HepG2 (cell line): ENCODE measurements at regions not wholly inside any gene's neighbourhood (a gene's known extent, or its start where the extent isn't known, plus 50 kb on each side); places are given as distances from the start of the nearest gene placed in this dataset.

Source experiments
- ATAC-seq: fragments of 200-7000 bp; cut with Tn5 transposase; 3 replicates; pipeline ENCODE4 v1.9.1; 2020; ENCODE audit warnings: mild to moderate bottlenecking, moderate library complexity
- BruUV-seq: library from RNA; stranded (reverse); fragments of 400-500 nt; replicated peaks from 2 replicates; lab custom pipeline; 2021; lab: Mats Ljungman, UMichigan
- CTCF ChIA-PET: fragments of 300-600 bp; formaldehyde crosslinking; extraction: SDS; loops from one replicate; lab custom pipeline; 2021; ENCODE audit warnings: low total read pairs, inconsistent platforms, low intra/inter-chr PET ratio; lab: Yijun Ruan, JAX
- POLR2A ChIA-PET: fragments of 350-600 bp; sonication (Branson Sonifier 250); formaldehyde crosslinking; loops from one replicate; lab custom pipeline; 2020; ENCODE audit warnings: antibody characterized with exemption, inconsistent platforms; lab: Yijun Ruan, JAX
- DNase-seq: peaks from one replicate; pipeline ENCODE4 v3.0.0-alpha.2; 2015; ENCODE audit warnings: low spot score
- FAIRE-seq: peaks from 3 replicates; lab custom pipeline; 2011; peaks lifted over from hg19 to GRCh38; lab: Jason Lieb, UNC
- H2AFZ ChIP-seq: one replicate; pipeline ENCODE4 v1.6.1; 2011; ENCODE audit warnings: low read length, inconsistent platforms
- H3K27ac ChIP-seq: fragments of 300-600 bp; 3 replicates; pipeline ENCODE4 v1.8.0; 2011; ENCODE audit warnings: mixed run types, mild to moderate bottlenecking, mixed read lengths, low read length, inconsistent platforms; ENCODE audit not compliant: insufficient read depth; ENCODE audit errors: extremely low read length
- H3K27me3 ChIP-seq, 2 experiments: fragments of 200-600 bp in 1 of 2; 2 replicates in 1 of 2; 3 replicates in 1 of 2; pipeline versions ENCODE4 v1.6.0 to v1.8.0; 2011; ENCODE audit warnings: low read length in 2 of 2, mild to moderate bottlenecking in 2 of 2, moderate library complexity in 2 of 2, inconsistent platforms in 1 of 2; ENCODE audit not compliant: insufficient read depth in 2 of 2, control insufficient read depth in 1 of 2
- H3K36me3 ChIP-seq, 2 experiments: fragments of 200-600 bp in 1 of 2; replicated peaks in 1 of 2; 2 replicates in 1 of 2; 3 replicates in 1 of 2; pipeline versions ENCODE4 v1.5.1 to v1.8.0; 2011; ENCODE audit warnings: low read length in 2 of 2, inconsistent platforms in 1 of 2; ENCODE audit not compliant: insufficient read depth in 2 of 2, control insufficient read depth in 1 of 2
- H3K4me1 ChIP-seq: 2 replicates; pipeline ENCODE4 v1.5.1; 2012; ENCODE audit warnings: low read length, inconsistent platforms; ENCODE audit not compliant: insufficient read depth
- H3K4me2 ChIP-seq: 2 replicates; pipeline ENCODE4 v1.6.0; 2011; ENCODE audit warnings: low read depth, low read length, inconsistent platforms
- H3K4me3 ChIP-seq, 3 experiments: fragments of 200-600 bp in 1 of 3; sonication (generic), shearing (Covaris generic) in 1 of 3; replicated peaks in 1 of 3; 2 replicates each; pipeline ENCODE4 v1.5.1; 2011 to 2016; ENCODE audit warnings: low read length in 3 of 3, inconsistent platforms in 2 of 3, low read depth in 2 of 3, mild to moderate bottlenecking in 2 of 3, control low read depth in 1 of 3, mixed read lengths in 1 of 3; ENCODE audit not compliant: insufficient read depth in 1 of 3
- H3K79me2 ChIP-seq: one replicate; pipeline ENCODE4 v1.6.1; 2011; ENCODE audit warnings: low read length, inconsistent platforms; ENCODE audit not compliant: insufficient read depth
- H3K9ac ChIP-seq: 2 replicates; pipeline ENCODE4 v1.6.0; 2011; ENCODE audit warnings: mild to moderate bottlenecking, low read depth, low read length, inconsistent platforms; ENCODE audit not compliant: insufficient read depth
- H3K9me3 ChIP-seq: 2 replicates; pipeline ENCODE4 v1.5.1; 2012; ENCODE audit warnings: mild to moderate bottlenecking, low read length
- H4K20me1 ChIP-seq: 2 replicates; pipeline ENCODE4 v1.6.0; 2011; ENCODE audit warnings: inconsistent platforms, mild to moderate bottlenecking, low read length, moderate library complexity; ENCODE audit not compliant: insufficient read depth
- CEBPG ChIP-seq: IDR thresholded peaks from 2 replicates; pipeline ENCODE4 v1.6.1; 2016
- MYNN ChIP-seq: sonication (generic); formaldehyde crosslinking; IDR thresholded peaks from 2 replicates; pipeline ENCODE4 v1.4.0; 2020; ENCODE audit warnings: mild to moderate bottlenecking, low read depth, missing genetic modification reagents
- NR2F6 ChIP-seq, 2 experiments: IDR thresholded peaks; 2 replicates each; pipeline ENCODE4 v1.6.1; 2016; ENCODE audit warnings: antibody characterized with exemption in 1 of 2, mild to moderate bottlenecking in 1 of 2
- RBM22 ChIP-seq: fragments of 200-400 bp; formaldehyde crosslinking; optimal IDR thresholded peaks from 2 replicates; pipeline ENCODE3; 2017; ENCODE audit warnings: mild to moderate bottlenecking, low read length, moderate library complexity
- SMC3 ChIP-seq: IDR thresholded peaks from 2 replicates; pipeline ENCODE4 v1.6.1; 2011; ENCODE audit warnings: low read length, improper control_type of control experiment
- SRF ChIP-seq: IDR thresholded peaks from 2 replicates; pipeline ENCODE4 v1.6.1; 2011; ENCODE audit warnings: mild to moderate bottlenecking, low read depth, low read length, moderate library complexity
- TARDBP ChIP-seq: sonication (generic); formaldehyde crosslinking; IDR thresholded peaks from 2 replicates; pipeline ENCODE4 v1.8.0; 2022; ENCODE audit warnings: mild to moderate bottlenecking, missing genetic modification reagents
- ZFP41 ChIP-seq: sonication (generic); formaldehyde crosslinking; IDR thresholded peaks from 2 replicates; pipeline ENCODE4 v1.4.0; 2020; ENCODE audit warnings: mild to moderate bottlenecking, missing genetic modification reagents, borderline replicate concordance
- ZIK1 ChIP-seq: sonication (generic); formaldehyde crosslinking; IDR thresholded peaks from 2 replicates; pipeline ENCODE4 v1.5.0; 2020; ENCODE audit warnings: mild to moderate bottlenecking, low read depth, missing genetic modification reagents, borderline replicate concordance
- ZNF503 ChIP-seq: sonication (generic); formaldehyde crosslinking; IDR thresholded peaks from 2 replicates; pipeline ENCODE4 v1.4.0; 2020; ENCODE audit warnings: missing genetic modification reagents
- ZNF737 ChIP-seq: sonication (generic); formaldehyde crosslinking; IDR thresholded peaks from 2 replicates; pipeline ENCODE4 v1.5.0; 2020; ENCODE audit warnings: missing genetic modification reagents, mild to moderate bottlenecking, borderline replicate concordance
- ZNF772 ChIP-seq: sonication (generic); formaldehyde crosslinking; IDR thresholded peaks from 2 replicates; pipeline ENCODE4 v1.5.0; 2020; ENCODE audit warnings: mild to moderate bottlenecking, missing genetic modification reagents
- ZSCAN20 ChIP-seq: sonication (generic); formaldehyde crosslinking; IDR thresholded peaks from 2 replicates; pipeline ENCODE4 v1.4.0; 2020; ENCODE audit warnings: missing genetic modification reagents, mild to moderate bottlenecking, borderline replicate concordance
- WGBS: methylation state at CpG from one replicate; pipeline ENCODE4 v1.1.6; 2017; ENCODE audit warnings: low lambda C conversion rate; 5-methylcytosine and 5-hydroxymethylcytosine counted together
- in situ Hi-C: cut with HindIII; loops from 2 replicates; pipeline ENCODE4 v1.10.0; 2017; ENCODE audit warnings: low pct_unique_long_range_greater_than_20kb; ENCODE audit not compliant: extremely low pct_ligation_motif_present
- intact Hi-C: fragments of 100-400 bp; cut with micrococcal nuclease; formaldehyde crosslinking; loops from one replicate; pipeline ENCODE4 v1.10.0; 2022; ENCODE audit not compliant: unreplicated experiment

GRCh38 chr19:46921071-46921470 lies 60.3 kb downstream of the ARHGAP35 start:
- POLR2A ChIA-PET: no interaction called here
- BruUV-seq: no TSS peak

GRCh38 chr19:46922465-46922864 lies 61.7 kb downstream of the ARHGAP35 start:
- POLR2A ChIA-PET: no interaction called here

More at GRCh38 chr19:46921071-46921470, 60.3 kb downstream of the ARHGAP35 start:
- CTCF ChIA-PET: no interaction called here
- intact Hi-C loops (no loop called here), in situ Hi-C loops (no loop called here)
- Histone ChIP-seq H3K79me2 (peaks cover 70% of the 10 kb centered on the region), H3K27me3 (no peaks in the 10 kb centered on the region), H3K4me1 (peaks cover 38% of the 10 kb centered on the region), H3K9me3 (no peaks in the 10 kb centered on the region), H3K9ac (no peak overlapping the region), H3K4me2 (no peak overlapping the region), H2AFZ (no peak overlapping the region), H3K4me3 (no peak overlapping the region), H3K27ac (no peak overlapping the region), H3K36me3 (peaks cover 29 to 50% of the 10 kb centered on the region in 2 experiments), H4K20me1 (peaks cover 22% of the 10 kb centered on the region)
- TF ChIP-seq RBM22: peak; percentile 64
- TF ChIP-seq SMC3: no peak
- DNase-seq (no peak), FAIRE-seq (no peak), ATAC-seq (no peak)
- WGBS: 98% methylated on average over 7 of the region's 7 CpGs

More at GRCh38 chr19:46922465-46922864, 61.7 kb downstream of the ARHGAP35 start:
- Histone ChIP-seq H4K20me1 (peaks cover 24% of the 10 kb centered on the region), H3K27ac (no peak overlapping the region), H3K4me3 (no peak overlapping the region), H2AFZ (no peak overlapping the region), H3K79me2 (peaks cover 72% of the 10 kb centered on the region), H3K4me1 (peaks cover 48% of the 10 kb centered on the region), H3K9ac (no peak overlapping the region), H3K4me2 (no peak overlapping the region), H3K27me3 (no peaks in the 10 kb centered on the region), H3K36me3 (peaks cover 29 to 50% of the 10 kb centered on the region in 2 experiments), H3K9me3 (no peaks in the 10 kb centered on the region)
- intact Hi-C loops (no loop called here), in situ Hi-C loops (no loop called here)
- ATAC-seq (no peak), FAIRE-seq (no peak), DNase-seq (no peak)
- CTCF ChIA-PET: no interaction called here
- 96% methylated on average over 3 of the region's 3 CpGs for WGBS
- no TSS peak for BruUV-seq
- no peak for TF ChIP-seq ZNF503 (CRISPR knock-in tag)
- TF ChIP-seq NR2F6 (IDR thresholded peaks at IDR 0.05): no peak
- TF ChIP-seq NR2F6 (CRISPR knock-in tag; IDR thresholded peaks at IDR 0.05): no peak
- no peak for TF ChIP-seq ZNF772
- no peak for TF ChIP-seq TARDBP (CRISPR knock-in tag)
- TF ChIP-seq ZIK1 (CRISPR knock-in tag): no peak
- TF ChIP-seq ZSCAN20 (CRISPR knock-in tag): no peak
- no peak for TF ChIP-seq SRF
- TF ChIP-seq ZFP41 (CRISPR knock-in tag): no peak
- TF ChIP-seq CEBPG (CRISPR knock-in tag): no peak
- TF ChIP-seq MYNN (CRISPR knock-in tag): no peak
- TF ChIP-seq ZNF737 (CRISPR knock-in tag): no peak
